Spleen (tissue), 7 donors: ENCODE measurements at regions not wholly inside any gene's neighbourhood (a gene's known extent, or its start where the extent isn't known, plus 50 kb on each side); places are given as distances from the start of the nearest gene placed in this dataset.
"Not testable (repeated sequence)": the region's sequence is repeated elsewhere in the genome, so short reads cannot be mapped to it uniquely, and the experiment has no call there.

Experiments used
- CTCF ChIP-seq, 11 experiments: fragments of 200-600 bp in 7 of 11; fragments of 450-650 bp in 4 of 11; sonication (generic) in 4 of 11; IDR thresholded peaks in 8 of 11; conservative IDR thresholded peaks in 3 of 11; 1 replicate in 7 of 11; 2 replicates in 4 of 11; pipeline versions ENCODE4 v1.4.0 to v1.8.0; 2016 to 2021; ENCODE audit warnings: antibody characterized with exemption in 11 of 11, inconsistent platforms in 4 of 11, mild to moderate bottlenecking in 1 of 11
- POLR2A ChIP-seq, 3 donors: fragments of 450-650 bp; IDR thresholded peaks; one replicate each; pipeline ENCODE4 v1.5.1; 2017; ENCODE audit warnings: antibody characterized with exemption in 3 of 3, mild to moderate bottlenecking in 1 of 3
- donor health status: DM: no; HTN: no; CAD: no; lungs with moderate emphysema.
- donor health status: DM: no; HTN: no; CAD: no.
- donor health status: DM: no; HTN: no; CAD: no.

DNA sequence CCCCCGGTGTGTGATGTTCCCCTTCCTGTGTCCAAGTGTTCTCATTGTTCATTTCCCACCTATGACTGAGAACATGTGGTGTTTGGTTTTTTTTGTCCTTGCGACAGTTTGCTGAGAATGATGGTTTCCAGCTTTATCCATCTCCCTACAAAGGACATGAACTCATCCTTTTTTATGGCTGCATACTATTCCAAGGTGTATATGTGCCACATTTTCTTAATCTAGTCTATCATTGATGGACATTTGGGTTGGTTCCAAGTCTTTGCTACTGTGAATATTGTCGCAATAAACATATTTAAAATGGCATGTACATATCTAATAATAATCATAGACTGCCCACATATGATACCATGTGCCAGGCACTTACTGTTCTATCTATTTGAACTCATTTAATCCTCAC is 491.0 kb downstream of the MED13L start:
- not testable (repeated sequence) for TF ChIP-seq CTCF (IDR thresholded peaks at IDR 0.05 in 8 of 11, conservative IDR thresholded peaks at IDR 0.05 in 3 of 11); POLR2A (IDR thresholded peaks at IDR 0.05)
